ENCODE measurements at regions not wholly inside any gene's neighbourhood (a gene's known extent, or its start where the extent isn't known, plus 50 kb on each side); places are given as distances from the start of the nearest gene placed in this dataset.

- TF ChIP-seq EZH2 (IDR thresholded peaks at IDR 0.05; ENCODE audit: borderline replicate concordance, low read length) (no peak), CTCF (conservative IDR thresholded peaks at IDR 0.05 in 1 of 2, IDR thresholded peaks at IDR 0.05 in 1 of 2; ENCODE audit: extremely low read depth in 1 of 2, insufficient read depth in 1 of 2, low read depth in 1 of 2, low read length in 2 of 2) (no peak)
Observed at GRCh38 chr11:79768343-79768742, 327.5 kb upstream of the TENM4 start.

Data from mammary epithelial cell (primary cell).